ENCODE measurements at regions not wholly inside any gene's neighbourhood (a gene's known extent, or its start where the extent isn't known, plus 50 kb on each side); places are given as distances from the start of the nearest gene placed in this dataset.
A peak's percentile ranks its signal among the peaks of the same experiment; 100 is the strongest.

DNA sequence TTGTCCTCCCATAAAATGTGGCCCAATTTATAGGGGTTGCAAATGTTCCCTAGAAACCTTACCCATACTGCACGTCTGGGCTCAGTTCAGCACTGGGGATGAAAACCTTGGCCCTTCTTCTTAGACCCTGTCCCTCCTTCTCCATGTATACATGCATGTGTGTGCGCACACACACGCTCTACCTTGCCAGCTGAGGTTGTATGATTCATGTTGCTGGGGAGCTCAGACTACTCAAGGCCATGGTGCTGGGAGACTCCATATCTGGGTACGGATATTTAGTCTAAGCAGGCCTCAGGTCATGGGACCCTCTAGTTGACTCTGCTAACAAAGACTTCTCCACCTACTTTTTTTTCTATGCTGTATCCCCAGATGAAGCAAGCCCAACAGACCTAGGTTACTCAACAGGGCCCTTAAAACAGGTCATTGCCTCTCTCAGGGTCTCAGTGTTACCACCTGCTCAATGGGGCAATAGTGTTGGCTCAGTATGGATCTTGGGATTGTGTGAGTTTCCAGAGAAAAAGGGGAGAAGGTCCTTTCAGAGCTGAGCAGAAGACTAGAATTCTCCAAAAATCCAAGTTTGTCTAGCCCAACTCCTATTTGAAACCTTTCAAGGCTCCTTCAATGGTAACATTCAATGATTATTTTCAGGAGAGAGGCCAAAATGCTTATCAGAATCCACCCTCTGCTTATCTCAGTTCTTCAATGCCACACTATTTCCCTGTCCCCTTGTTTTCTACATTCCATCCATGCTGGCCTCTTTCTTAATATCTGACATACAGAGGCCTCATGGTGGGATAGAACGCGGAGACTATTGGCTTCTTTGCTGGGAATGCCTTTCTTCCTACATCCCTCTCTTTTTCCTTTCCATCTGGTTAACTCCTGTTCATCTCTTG lies 123.6 kb upstream of the PITX1 start (continued):
- TF ChIP-seq, protein P1, sequence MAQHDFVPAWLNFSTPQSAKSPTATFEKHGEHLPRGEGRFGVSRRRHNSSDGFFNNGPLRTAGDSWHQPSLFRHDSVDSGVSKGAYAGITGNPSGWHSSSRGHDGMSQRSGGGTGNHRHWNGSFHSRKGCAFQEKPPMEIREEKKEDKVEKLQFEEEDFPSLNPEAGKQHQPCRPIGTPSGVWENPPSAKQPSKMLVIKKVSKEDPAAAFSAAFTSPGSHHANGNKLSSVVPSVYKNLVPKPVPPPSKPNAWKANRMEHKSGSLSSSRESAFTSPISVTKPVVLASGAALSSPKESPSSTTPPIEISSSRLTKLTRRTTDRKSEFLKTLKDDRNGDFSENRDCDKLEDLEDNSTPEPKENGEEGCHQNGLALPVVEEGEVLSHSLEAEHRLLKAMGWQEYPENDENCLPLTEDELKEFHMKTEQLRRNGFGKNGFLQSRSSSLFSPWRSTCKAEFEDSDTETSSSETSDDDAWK (CRISPR knock-in tag; IDR thresholded peaks at IDR 0.05), result no peak
- TF ChIP-seq RBM22 (optimal IDR thresholded peaks at IDR 0.05; ENCODE audit: low read length) (no peak), RORA (CRISPR knock-in tag; IDR thresholded peaks at IDR 0.05) (peak; percentile 56; the same call in 1 of the 2 replicates), JARID2 (CRISPR knock-in tag; IDR thresholded peaks at IDR 0.05; ENCODE audit: insufficient replicate concordance) (no peak), USF2 (IDR thresholded peaks at IDR 0.05; ENCODE audit: low read depth, low read length) (no peak), USF2 (CRISPR knock-in tag; IDR thresholded peaks at IDR 0.05; ENCODE audit: borderline replicate concordance) (no peak), ZNF383 (CRISPR knock-in tag; IDR thresholded peaks at IDR 0.05; ENCODE audit: borderline replicate concordance) (no peak), ZNF572 (CRISPR knock-in tag; IDR thresholded peaks at IDR 0.05) (no peak), ZNF782 (CRISPR knock-in tag; IDR thresholded peaks at IDR 0.05; ENCODE audit: borderline replicate concordance) (no peak), POLR2AphosphoS2 (IDR thresholded peaks at IDR 0.05; ENCODE audit: low read depth, low read length) (no peak), ZBTB1 (CRISPR knock-in tag; IDR thresholded peaks at IDR 0.05; ENCODE audit: borderline replicate concordance) (no peak)

Data from HepG2 (cell line).